HG03064 (cell line): ENCODE measurements at regions not wholly inside any gene's neighbourhood (a gene's known extent, or its start where the extent isn't known, plus 50 kb on each side); places are given as distances from the start of the nearest gene placed in this dataset.

Experiments used
- ATAC-seq: cut with Tn5 transposase; IDR thresholded peaks from one replicate; pipeline ENCODE4 v1.9.1; 2021; ENCODE audit warnings: low read depth; ENCODE audit not compliant: unreplicated experiment

DNA sequence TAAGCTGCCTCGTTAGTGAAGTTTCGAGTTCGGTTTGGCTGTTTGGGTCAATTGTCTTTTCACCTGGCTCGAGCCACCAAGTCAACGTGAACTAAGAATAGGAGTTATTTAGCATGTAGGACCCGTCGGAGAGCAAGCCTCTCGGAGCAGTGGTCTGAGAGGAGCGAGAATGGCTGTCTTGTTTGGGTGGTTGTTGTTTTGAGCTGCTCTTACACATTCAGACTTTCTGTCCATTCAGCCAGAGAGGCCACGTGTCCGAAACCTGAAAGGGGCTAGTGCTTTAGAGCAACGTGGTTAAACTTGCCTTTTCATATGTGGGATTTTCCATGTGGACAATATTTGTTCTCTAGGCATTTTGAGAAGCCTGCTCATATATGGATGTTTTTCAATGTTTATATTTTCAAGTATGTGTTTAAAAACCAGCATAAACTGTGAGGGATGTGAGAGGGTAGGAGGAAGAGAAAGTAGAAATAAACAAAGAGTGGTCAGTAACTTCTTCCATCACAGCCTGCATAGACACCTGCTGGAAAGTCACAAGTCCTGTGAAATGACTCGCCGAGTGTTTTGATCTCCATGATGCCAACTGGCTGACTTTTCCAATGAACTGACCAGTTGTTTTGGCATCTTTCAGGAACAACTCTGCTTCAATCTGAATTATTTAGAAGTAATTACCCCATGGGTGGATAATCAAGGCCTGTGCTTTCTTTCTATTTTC lies 221.0 kb downstream of the ASCL1 start:
- no peak for ATAC-seq

DNA sequence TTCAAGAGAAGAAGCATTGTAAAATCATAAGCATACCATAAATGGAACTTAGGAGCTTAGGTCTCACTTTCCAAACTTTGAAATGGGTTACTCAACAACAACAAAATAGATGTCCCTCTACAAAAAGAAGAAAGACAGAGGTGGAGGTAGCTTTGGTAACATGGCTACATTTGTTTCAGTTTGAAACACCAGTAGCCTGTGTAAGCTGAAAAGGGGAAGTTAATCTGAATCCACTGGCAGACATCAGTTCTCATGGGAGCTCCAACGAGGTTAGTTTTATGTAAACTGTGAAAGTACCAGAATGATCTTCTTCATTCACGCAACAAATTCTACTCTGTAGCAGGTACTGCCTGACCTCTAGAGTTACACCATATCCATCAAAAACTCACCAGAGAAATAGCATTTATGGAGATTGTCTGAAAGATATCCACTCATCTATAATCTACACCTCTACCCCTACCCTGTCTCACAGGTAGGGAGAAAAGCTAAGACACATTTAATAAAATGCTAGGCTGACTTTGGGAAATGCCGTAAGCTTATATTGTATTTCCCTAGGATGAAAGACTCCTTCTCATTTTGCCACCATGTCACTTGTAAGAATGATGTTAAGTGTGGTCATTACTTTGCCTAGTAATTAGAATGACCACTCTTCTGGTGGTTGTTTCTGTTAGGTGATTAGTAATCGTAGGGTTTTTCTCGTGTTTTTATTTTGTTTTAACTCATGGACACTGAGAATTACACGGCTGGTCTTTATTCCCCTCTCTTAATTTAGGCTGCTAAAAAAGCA lies 224.1 kb downstream of the ASCL1 start:
- peak; percentile 81 for ATAC-seq

DNA sequence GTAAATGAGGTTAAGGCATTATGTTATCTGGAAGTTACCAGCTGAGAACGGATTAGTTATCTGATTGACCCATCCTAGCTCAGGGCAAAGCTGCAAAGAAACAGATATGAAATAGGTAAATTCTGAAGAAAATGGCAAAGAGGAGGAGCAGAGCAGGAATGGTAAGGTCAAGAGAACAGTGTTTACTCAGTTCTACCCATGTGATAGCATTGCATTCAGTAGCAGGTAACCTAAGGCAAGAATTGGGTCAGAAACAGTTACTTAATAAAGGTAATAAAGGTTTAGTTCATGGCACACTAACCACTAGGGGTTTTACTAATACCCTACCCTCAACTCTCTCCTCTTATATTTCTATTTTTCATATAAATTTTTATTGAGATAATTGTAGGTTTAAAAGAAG lies 224.8 kb downstream of the ASCL1 start:
- ATAC-seq = no peak

DNA sequence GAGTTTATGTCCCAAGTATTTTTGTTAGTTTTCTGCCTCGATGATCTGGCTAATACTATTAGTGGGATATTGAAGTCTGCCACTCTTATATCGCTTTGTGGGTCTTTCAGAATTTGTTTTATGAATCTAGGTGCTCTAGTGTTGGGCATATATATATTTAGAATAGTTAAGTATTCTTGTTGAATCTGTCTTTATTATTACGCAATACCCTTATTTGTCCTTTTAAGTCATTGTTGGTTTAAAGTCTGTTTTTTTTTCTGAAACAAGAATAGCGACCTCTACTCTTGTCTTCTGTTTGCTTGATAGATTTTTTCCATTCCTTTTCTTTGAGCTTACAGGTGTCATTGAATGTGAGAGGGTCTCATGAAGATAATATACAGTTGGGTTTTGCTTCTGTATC lies 239.0 kb downstream of the ASCL1 start:
- no peak for ATAC-seq

DNA sequence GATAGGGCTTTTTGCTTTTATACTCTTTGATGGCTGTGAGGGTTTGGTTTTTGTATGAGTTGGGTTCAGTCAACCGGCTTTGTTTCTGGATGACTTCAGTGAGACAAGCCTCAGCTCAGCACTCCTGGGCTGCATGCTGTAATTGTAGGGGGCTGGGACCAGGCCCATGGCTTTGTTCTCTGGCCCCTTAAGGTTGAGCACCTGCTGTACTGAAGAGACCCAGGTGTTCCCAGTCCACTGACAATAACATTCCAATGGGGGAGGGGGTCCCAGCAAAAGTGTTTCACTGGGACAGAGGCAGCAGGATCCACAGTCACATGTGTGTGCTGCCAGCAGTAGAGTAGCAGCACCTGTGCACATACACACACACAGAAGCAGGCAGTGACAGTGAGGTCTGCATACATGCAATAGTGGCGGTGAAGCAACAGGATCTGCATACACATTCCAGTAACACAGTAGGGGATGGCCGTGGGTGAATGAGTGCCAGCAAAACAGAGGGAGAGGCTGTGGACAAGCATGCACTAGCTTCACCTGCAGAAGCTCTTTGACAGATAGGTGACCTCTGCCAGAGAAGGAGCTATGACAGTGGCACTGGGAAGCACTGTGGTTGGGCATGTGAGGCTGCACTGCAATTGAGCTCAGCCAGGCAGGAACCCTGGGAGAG lies 240.4 kb downstream of the ASCL1 start:
- ATAC-seq = no peak

DNA sequence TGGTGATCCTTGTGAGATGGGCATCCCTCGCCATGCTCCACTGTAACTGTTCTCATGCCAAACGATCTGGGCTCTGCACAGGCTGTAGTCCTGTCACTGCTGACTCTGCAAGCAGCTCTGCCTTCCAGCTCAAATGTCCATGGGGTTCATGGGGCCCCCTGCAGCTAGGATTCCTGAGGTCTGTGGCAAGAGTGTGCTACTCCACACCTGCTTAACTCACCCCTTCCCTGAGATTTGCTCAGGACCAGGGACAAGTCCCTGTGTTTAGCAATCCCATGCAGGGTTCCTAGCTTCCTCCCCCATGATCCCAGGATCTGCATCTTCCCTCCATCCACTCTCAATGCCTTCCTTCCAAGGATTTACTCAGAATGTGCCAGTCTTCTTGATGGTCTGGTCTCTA lies 241.0 kb downstream of the ASCL1 start:
- ATAC-seq = no peak

DNA sequence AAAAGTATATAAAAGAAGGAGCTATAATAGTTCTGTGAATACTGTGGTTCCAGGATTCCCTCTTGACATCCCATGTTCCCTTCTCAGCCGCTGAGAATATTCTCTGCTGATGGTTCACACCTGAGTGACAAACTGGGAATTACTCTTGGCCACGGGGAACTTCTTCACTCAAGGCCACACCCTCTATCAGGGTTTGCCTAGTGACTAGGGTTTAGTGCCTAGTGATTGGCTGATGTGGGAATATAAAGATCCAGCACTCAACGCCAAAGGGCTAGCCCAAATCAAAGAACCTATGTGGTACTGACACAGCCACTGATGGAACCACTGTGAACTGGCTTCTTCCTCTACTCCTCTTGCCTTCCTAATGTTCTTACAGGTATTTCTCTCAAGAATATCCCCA lies 248.4 kb downstream of the ASCL1 start:
- ATAC-seq = no peak

DNA sequence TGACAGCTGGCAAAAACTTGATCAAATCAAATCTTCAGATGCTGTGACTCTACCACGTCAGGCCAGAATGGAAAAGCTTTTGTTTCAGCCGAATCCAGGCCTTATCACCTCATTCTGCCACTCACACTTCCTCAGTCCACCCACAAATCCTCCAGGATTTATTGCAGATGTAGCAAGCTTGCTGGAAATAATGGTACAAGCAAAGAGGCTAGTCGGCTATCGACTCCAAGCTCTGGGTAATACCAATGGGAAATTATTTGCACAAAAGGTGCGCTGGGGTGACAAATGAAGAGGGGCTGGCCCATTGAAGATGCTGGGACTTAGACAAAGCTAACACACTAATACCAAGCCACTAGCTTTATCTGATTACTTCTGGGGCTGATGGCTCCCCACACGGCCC lies 250.5 kb downstream of the ASCL1 start:
- no peak for ATAC-seq

DNA sequence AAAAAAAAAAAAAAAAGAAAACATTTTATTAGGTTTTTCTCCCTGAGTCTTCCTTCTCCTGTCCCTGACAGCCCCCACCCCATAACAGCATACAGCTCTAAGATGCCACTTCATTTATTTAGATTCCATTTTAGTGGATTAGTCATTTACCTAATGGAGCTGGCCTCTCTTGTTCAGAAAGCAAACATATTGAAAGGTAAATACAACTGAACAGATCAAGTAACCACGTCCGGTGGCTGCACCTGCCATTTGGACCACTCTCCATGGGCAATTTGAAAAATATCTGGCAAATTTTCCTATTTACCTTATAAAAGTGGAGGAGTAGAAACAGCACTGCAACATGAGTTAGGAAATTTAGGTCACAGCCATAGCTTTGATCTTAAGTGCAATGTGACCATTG lies 254.6 kb downstream of the C12orf42 start:
- ATAC-seq = no peak

DNA sequence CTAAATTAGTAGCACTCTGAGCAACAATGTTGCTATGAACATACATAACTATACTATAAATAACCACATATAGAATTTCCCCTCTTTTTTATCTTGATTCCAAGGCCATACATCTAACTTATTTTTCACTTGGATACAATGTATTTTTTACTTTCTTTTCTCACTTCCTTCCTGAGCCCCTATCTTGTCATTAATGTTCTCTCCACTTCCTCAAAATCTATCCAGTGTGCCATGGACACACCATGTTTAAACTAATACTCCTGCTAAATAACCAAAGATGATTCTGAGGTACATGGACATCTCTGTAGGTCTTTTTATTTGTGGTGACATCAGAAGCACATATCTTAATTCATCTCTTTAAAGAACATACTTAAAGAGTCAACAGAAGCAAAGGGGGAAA lies 251.2 kb downstream of the C12orf42 start:
- ATAC-seq = no peak

DNA sequence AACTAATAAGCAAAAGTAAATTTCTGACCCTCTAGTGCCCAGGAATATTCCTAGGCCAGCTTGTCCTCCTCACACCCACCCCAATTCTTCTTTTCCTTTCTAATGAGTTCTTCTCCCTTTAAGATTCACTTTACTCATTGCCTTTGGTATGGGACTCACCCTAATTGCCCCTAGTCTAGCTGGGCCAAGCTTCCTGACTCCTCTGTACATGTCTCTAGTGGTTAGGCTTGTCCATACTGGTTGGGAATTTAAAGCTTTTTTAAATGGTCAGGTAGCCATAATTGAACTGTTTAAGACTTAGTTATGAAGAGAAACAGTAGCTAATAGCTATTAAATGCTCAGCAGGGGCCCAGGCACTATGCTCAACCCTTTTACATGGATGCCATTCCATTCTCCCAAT lies 248.2 kb downstream of the C12orf42 start:
- no peak for ATAC-seq

DNA sequence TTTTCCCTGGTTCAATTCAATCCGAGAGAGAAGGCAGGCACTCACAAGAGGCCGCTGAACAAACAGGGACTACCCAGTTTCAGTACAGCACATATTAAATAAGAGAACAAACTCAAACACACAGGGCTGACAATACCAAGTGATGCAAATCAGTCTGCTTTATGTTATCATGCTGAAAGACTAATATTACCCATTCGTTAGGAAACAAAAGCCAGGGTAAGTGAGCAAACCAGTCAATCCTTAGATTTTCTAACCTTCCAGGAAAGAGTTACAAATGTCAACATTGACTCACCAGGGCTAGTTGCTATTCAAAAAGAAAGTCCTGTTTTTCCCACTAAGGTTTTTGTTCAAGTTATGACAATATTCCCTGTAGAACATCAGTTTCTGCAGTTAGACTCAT lies 246.2 kb downstream of the C12orf42 start:
- ATAC-seq = no peak

DNA sequence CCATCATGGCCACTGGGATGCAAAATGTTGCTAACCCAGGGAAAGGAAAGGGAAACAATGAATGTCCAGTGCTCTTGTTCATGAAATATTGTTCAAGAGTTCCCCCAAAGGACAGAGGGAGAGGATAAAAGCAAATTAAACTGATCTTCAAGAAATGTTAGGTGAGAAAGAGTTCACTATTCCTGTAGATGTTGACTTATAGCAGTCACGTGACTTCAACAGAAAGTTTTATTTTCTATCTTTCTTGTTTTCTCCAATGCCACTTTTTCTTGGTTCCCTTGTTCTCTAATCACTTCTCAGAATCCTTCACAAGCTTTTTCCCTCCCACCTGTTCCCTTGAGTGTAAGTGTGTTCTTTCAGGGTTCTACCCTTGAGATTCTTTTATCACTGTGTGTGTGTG lies 245.3 kb downstream of the C12orf42 start:
- no peak for ATAC-seq
